PC-3 (cell line): ENCODE measurements at regions not wholly inside any gene's neighbourhood (a gene's known extent, or its start where the extent isn't known, plus 50 kb on each side); places are given as distances from the start of the nearest gene placed in this dataset.

Experiments
- ATAC-seq: fragments of 200-7000 bp; cut with Tn5 transposase; 2 replicates; pipeline ENCODE4 v1.9.1; 2020; ENCODE audit warnings: mild to moderate bottlenecking, moderate library complexity
- BruUV-seq: library from RNA; stranded (reverse); fragments of 400-500 nt; replicated peaks from 2 replicates; lab custom pipeline; 2021; lab: Mats Ljungman, UMichigan
- CTCF ChIA-PET: fragments of 300-600 bp; sonication (Branson Sonifier 250); formaldehyde crosslinking; loops from one replicate; lab custom pipeline; 2022; ENCODE audit warnings: antibody characterized with exemption; lab: Charles Lee
- POLR2A ChIA-PET: fragments of 300-600 bp; sonication (Branson Sonifier 250); formaldehyde crosslinking; loops from one replicate; lab custom pipeline; 2022; ENCODE audit warnings: antibody characterized with exemption; ENCODE audit not compliant: unreplicated experiment; lab: Charles Lee
- DNase-seq: peaks from one replicate; pipeline ENCODE4 v3.0.0-alpha.2; 2015
- H2AFZ ChIP-seq: fragments of 300-600 bp; sonication (generic); 2 replicates; pipeline ENCODE4 v1.6.0; 2016; ENCODE audit warnings: antibody characterized with exemption, low read length
- H3F3A ChIP-seq: fragments of 300-600 bp; sonication (generic); one replicate; pipeline ENCODE4 v1.6.0; 2017; ENCODE audit warnings: antibody characterized with exemption, low read length, control low read depth, mild to moderate bottlenecking; ENCODE audit not compliant: unreplicated experiment
- H3K27ac ChIP-seq: fragments of 300-600 bp; sonication (generic); 2 replicates; pipeline ENCODE4 v1.5.1; 2016; ENCODE audit warnings: mild to moderate bottlenecking, low read length
- H3K27me3 ChIP-seq: fragments of 300-600 bp; sonication (generic); 2 replicates; pipeline ENCODE4 v1.6.1; 2016; ENCODE audit warnings: low read length, mixed read lengths
- H3K36me3 ChIP-seq: fragments of 300-600 bp; sonication (generic); 2 replicates; pipeline ENCODE4 v1.6.1; 2016; ENCODE audit warnings: low read depth, mixed run types, low read length, mixed read lengths
- H3K4me1 ChIP-seq: fragments of 300-600 bp; sonication (generic); 2 replicates; pipeline ENCODE4 v1.5.1; 2016; ENCODE audit warnings: low read length; ENCODE audit not compliant: insufficient read depth
- H3K4me2 ChIP-seq: fragments of 300-600 bp; sonication (generic); 2 replicates; pipeline ENCODE4 v1.6.0; 2016; ENCODE audit warnings: low read length
- H3K4me3 ChIP-seq: fragments of 300-600 bp; sonication (generic); 2 replicates; pipeline ENCODE4 v1.5.1; 2016; ENCODE audit warnings: mild to moderate bottlenecking, low read length, mixed read lengths
- H3K79me2 ChIP-seq: fragments of 300-600 bp; sonication (generic); 2 replicates; pipeline ENCODE4 v1.6.1; 2017; ENCODE audit warnings: low read length, mixed read lengths
- H3K9ac ChIP-seq: fragments of 300-600 bp; sonication (generic); 2 replicates; pipeline ENCODE4 v1.6.0; 2016; ENCODE audit warnings: mild to moderate bottlenecking, low read length
- H3K9me2 ChIP-seq: fragments of 300-600 bp; sonication (generic); replicated peaks from 2 replicates; pipeline ENCODE4 v1.6.1; 2016; ENCODE audit warnings: mixed run types, low read length, mixed read lengths
- H3K9me3 ChIP-seq: fragments of 300-600 bp; sonication (generic); 2 replicates; pipeline ENCODE4 v1.6.1; 2016; ENCODE audit warnings: low read length, mixed read lengths
- H4K20me1 ChIP-seq: fragments of 300-600 bp; sonication (generic); 2 replicates; pipeline ENCODE4 v1.6.1; 2016; ENCODE audit warnings: low read length, mixed read lengths
- EZH2 ChIP-seq: fragments of 300-600 bp; sonication (generic); IDR thresholded peaks from one replicate; pipeline ENCODE4 v1.6.1; 2017; ENCODE audit warnings: antibody characterized with exemption, mild to moderate bottlenecking, low read length; ENCODE audit not compliant: unreplicated experiment
- EZH2phosphoT487 ChIP-seq: fragments of 300-600 bp; sonication (generic); IDR thresholded peaks from 2 replicates; pipeline ENCODE4 v1.6.1; 2018; ENCODE audit warnings: mild to moderate bottlenecking, antibody characterized with exemption, low read length, borderline replicate concordance
- intact Hi-C: fragments of 100-400 bp; cut with micrococcal nuclease; formaldehyde crosslinking; loops from 2 replicates; pipeline ENCODE4 v1.9.0; 2023
- TF ChIP-seq, protein P1 (sequence below): fragments of 300-600 bp; sonication (generic); conservative IDR thresholded peaks from 2 replicates; pipeline ENCODE4 v1.5.1; 2017; ENCODE audit warnings: antibody characterized with exemption, low read depth, mild to moderate bottlenecking, low read length

DNA sequence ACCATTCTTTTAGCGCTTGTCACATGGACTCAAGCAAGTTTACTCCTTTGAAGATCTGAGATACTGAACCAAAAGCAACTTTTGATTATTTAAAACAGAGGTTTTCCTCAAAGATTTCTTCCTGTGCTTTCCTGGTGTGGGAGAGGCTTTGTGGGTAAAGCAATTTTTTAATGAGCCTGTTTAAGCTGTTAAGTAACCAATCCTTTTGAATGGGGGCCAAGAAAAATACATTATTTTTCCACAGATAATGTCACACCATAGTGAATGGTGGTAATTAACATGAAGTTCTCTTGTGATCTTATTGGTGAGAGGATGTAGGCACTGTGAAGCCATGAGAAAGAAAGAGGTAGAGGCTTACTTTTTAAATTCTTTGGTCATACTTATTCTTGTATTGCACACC is 55.8 kb upstream of the OBI1 start:
- no peaks in the 10 kb centered on the region for H3K36me3 ChIP-seq
- peaks cover 7% of the 10 kb centered on the region; the same call in 1 of the 2 replicates for H3K4me1 ChIP-seq
- H3K9me3 ChIP-seq = no peaks in the 10 kb centered on the region
- ATAC-seq (no peak), DNase-seq (no peak)
- no peak overlapping the region for H3K27ac ChIP-seq
- no peak overlapping the region for H2AFZ ChIP-seq
- intact Hi-C loops = no loop called here
- no peaks in the 10 kb centered on the region for H4K20me1 ChIP-seq
- H3K79me2 ChIP-seq = no peaks in the 10 kb centered on the region
- BruUV-seq = no TSS peak
- TF ChIP-seq, protein P1, sequence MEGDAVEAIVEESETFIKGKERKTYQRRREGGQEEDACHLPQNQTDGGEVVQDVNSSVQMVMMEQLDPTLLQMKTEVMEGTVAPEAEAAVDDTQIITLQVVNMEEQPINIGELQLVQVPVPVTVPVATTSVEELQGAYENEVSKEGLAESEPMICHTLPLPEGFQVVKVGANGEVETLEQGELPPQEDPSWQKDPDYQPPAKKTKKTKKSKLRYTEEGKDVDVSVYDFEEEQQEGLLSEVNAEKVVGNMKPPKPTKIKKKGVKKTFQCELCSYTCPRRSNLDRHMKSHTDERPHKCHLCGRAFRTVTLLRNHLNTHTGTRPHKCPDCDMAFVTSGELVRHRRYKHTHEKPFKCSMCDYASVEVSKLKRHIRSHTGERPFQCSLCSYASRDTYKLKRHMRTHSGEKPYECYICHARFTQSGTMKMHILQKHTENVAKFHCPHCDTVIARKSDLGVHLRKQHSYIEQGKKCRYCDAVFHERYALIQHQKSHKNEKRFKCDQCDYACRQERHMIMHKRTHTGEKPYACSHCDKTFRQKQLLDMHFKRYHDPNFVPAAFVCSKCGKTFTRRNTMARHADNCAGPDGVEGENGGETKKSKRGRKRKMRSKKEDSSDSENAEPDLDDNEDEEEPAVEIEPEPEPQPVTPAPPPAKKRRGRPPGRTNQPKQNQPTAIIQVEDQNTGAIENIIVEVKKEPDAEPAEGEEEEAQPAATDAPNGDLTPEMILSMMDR = no peak
- TF ChIP-seq EZH2phosphoT487 (no peak), EZH2 (no peak)
- ChIA-PET POLR2A (no interaction called here), CTCF (no interaction called here)
- H3F3A ChIP-seq = no peaks in the 10 kb centered on the region
- no peak overlapping the region for H3K4me2 ChIP-seq
- no peaks in the 10 kb centered on the region for H3K27me3 ChIP-seq
- H3K9me2 ChIP-seq = no peaks in the 10 kb centered on the region
- no peak overlapping the region for H3K4me3 ChIP-seq
- no peak overlapping the region for H3K9ac ChIP-seq

DNA sequence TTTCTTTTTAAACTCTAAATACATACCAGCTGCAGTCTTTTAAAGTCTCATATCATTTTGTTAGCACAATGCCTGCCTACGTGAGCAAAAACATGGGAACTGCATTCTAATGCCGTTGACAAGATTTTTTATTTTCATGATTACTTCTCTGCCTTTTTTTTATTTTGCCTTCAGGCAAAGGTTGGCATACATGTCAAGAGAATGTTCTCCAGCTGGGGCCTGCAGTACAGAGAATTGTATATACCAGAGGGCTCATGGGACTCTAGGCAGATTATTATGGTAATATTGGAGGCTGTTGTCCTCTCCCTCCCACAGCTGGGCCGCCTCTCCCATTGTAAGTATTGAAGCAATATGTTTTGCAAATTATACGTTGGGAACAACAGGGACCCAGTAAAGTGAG is 53.9 kb upstream of the OBI1 start:
- Histone ChIP-seq H3K27me3 (no peaks in the 10 kb centered on the region), H3F3A (no peaks in the 10 kb centered on the region), H3K4me3 (no peak overlapping the region), H3K36me3 (no peaks in the 10 kb centered on the region), H4K20me1 (no peaks in the 10 kb centered on the region), H3K9me3 (no peaks in the 10 kb centered on the region), H3K9me2 (no peaks in the 10 kb centered on the region), H2AFZ (no peak overlapping the region), H3K4me1 (peaks cover 21% of the 10 kb centered on the region), H3K4me2 (no peak overlapping the region), H3K27ac (no peak overlapping the region), H3K9ac (no peak overlapping the region), H3K79me2 (no peaks in the 10 kb centered on the region)
- ChIA-PET POLR2A (no interaction called here), CTCF (no interaction called here)
- ATAC-seq (no peak), DNase-seq (no peak)
- BruUV-seq = no TSS peak
- intact Hi-C loops = no loop called here
- TF ChIP-seq EZH2phosphoT487 = no peak
- TF ChIP-seq EZH2 = no peak

DNA sequence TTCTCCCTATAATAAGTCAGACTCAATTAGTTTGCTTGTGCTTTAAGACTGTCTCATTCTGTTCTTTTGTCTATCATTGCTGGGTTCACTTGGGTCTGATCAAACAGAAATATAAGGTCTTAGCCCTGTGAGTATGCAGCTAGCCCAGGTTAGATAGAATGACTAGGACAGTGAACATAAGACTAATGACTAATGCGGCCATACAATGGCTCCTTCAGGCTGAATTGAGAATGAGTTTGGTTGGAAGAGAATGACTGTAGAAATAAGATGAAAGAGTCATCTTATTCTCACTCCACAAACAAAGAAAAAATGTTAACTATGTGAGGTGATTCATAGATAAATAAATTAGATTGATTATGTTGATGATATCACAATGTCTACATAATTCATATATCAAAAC is 50.1 kb upstream of the OBI1 start:
- H3K9me3 ChIP-seq = no peaks in the 10 kb centered on the region
- TF ChIP-seq, protein P1 = no peak
- no peak for TF ChIP-seq EZH2phosphoT487
- no peak for TF ChIP-seq EZH2
- no peaks in the 10 kb centered on the region for H3K9me2 ChIP-seq
- no peaks in the 10 kb centered on the region for H3F3A ChIP-seq
- peaks cover 21% of the 10 kb centered on the region for H3K4me1 ChIP-seq
- H3K79me2 ChIP-seq = no peaks in the 10 kb centered on the region
- no peaks in the 10 kb centered on the region for H3K27me3 ChIP-seq
- CTCF ChIA-PET = no interaction called here
- peak overlapping the region; percentile 19; the same call in 1 of the 2 replicates for H3K4me2 ChIP-seq
- H4K20me1 ChIP-seq = no peaks in the 10 kb centered on the region
- no peak overlapping the region for H3K4me3 ChIP-seq
- H3K36me3 ChIP-seq = no peaks in the 10 kb centered on the region
- H2AFZ ChIP-seq = no peak overlapping the region
- BruUV-seq = no TSS peak
- H3K9ac ChIP-seq = no peak overlapping the region
- ATAC-seq (peak; percentile 95), DNase-seq (peak; percentile 79)
- POLR2A ChIA-PET = no interaction called here
- intact Hi-C loops = loop anchor here (5.0 kb wide), 1 partner anchor 52 kb away; the partner anchor contains the start of gene OBI1
- H3K27ac ChIP-seq = peak overlapping the region; percentile 44
